Progenitor cell of endocrine pancreas (in vitro differentiated cells): ENCODE measurements at regions not wholly inside any gene's neighbourhood (a gene's known extent, or its start where the extent isn't known, plus 50 kb on each side); places are given as distances from the start of the nearest gene placed in this dataset.

Source experiments
- DNase-seq: peaks from one replicate; pipeline ENCODE4 v3.0.0; 2021; ENCODE audit warnings: low spot score; ENCODE audit not compliant: unreplicated experiment
- H3K27ac Mint-ChIP-seq: 2 replicates; pipeline ENCODE4 v1.8.0; 2021; ENCODE audit warnings: mild to moderate bottlenecking, moderate library complexity, mixed read lengths
- H3K27me3 Mint-ChIP-seq: 2 replicates; pipeline ENCODE4 v1.8.0; 2021; ENCODE audit warnings: mixed read lengths
- H3K36me3 Mint-ChIP-seq: 2 replicates; pipeline ENCODE4 v1.8.0; 2022; ENCODE audit warnings: mixed read lengths; ENCODE audit not compliant: insufficient read depth
- H3K4me1 Mint-ChIP-seq: 2 replicates; pipeline ENCODE4 v1.8.0; 2021; ENCODE audit warnings: low read depth, mixed read lengths
- H3K4me3 Mint-ChIP-seq: 2 replicates; pipeline ENCODE4 v1.8.0; 2021; ENCODE audit warnings: low read depth, mild to moderate bottlenecking, moderate library complexity, mixed read lengths
- H3K9me3 Mint-ChIP-seq: 2 replicates; pipeline ENCODE4 v1.8.0; 2021; ENCODE audit warnings: low read depth, mixed read lengths
- CTCF ChIP-seq: fragments of 200-600 bp; sonication (generic); IDR thresholded peaks from one replicate; pipeline ENCODE4 v1.5.0; 2021; ENCODE audit warnings: antibody characterized with exemption, mild to moderate bottlenecking; ENCODE audit not compliant: unreplicated experiment

DNA sequence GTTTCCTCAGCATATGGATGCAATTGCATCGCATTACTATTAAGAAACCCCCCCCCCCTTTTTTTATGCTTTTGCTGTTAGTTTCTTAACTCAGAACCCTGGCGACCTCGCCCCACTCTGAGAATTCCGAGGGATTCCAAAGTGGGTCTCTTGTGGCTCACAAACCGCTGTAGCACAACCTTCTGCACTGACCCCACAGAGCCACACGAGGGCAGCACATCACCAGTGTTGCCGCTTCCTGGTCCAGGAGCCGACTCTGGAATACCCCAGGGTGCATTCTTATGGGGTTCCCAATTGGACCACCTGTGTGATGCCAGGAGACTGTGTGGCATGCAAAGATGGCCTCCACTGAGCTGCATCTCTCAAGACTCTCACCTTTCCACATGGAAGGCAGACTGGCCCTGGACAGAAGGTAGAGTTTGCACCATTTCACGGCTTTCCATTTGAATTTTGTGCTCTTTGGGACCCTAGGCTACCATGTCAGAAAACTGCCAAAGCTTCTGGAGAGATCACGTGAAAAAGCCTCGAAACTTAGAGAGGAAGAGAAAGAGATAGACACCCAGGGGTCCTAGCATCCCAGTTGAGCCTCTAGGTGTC, 432.7 kb upstream of the ASIC2 start:
- DNase-seq: peak; percentile 51
- no peak overlapping the region for H3K4me3 Mint-ChIP-seq
- no peaks in the 10 kb centered on the region for H3K36me3 Mint-ChIP-seq
- no peaks in the 10 kb centered on the region for H3K9me3 Mint-ChIP-seq
- peak; percentile 81 for TF ChIP-seq CTCF
- H3K4me1 Mint-ChIP-seq: no peaks in the 10 kb centered on the region
- no peak overlapping the region for H3K27ac Mint-ChIP-seq
- peaks cover 40% of the 10 kb centered on the region for H3K27me3 Mint-ChIP-seq

DNA sequence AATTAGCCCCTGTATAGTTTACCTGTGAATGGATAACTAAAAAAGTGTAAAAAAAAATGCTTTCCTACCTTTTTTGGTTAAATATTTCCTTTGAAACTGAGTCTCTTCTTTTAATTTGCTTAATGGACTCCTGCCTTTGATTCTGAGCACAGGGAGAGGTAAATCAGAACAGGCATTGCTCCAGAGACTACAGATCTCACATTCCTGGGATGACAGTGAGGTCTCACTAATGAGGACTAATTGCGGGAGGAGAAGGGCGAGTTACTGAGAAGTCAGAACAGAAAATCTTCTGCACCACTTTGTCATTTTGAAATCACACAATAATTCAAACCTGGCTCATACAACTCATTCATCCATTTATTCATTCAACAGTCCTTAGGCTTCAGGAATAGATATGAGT, 437.0 kb upstream of the ASIC2 start:
- no peak for TF ChIP-seq CTCF
- no peak overlapping the region for H3K4me3 Mint-ChIP-seq
- no peaks in the 10 kb centered on the region for H3K36me3 Mint-ChIP-seq
- H3K9me3 Mint-ChIP-seq: no peaks in the 10 kb centered on the region
- no peaks in the 10 kb centered on the region for H3K4me1 Mint-ChIP-seq
- no peak for DNase-seq
- H3K27me3 Mint-ChIP-seq: peaks cover 38% of the 10 kb centered on the region
- H3K27ac Mint-ChIP-seq: no peak overlapping the region

DNA sequence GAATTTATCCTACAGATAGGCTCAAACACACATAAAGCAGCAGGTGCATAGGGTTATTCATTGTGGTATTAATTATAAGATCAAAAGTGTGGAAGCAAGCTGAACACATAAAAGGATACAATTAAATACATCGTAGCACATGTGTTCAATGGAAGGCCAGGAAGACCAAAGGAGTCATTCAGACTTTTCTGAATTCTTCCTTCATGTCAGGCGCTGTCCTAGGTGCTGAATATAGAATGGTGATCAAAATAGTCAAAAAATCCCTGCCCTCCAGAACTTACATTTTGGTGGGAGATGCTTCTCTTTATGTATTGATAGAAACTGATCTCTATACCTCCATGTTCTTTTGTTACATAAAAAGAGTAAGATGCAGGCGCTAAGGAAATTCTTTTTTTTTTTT, 439.0 kb upstream of the ASIC2 start:
- Mint-ChIP-seq H3K4me3 (no peak overlapping the region), H3K9me3 (no peaks in the 10 kb centered on the region), H3K36me3 (no peaks in the 10 kb centered on the region), H3K4me1 (no peaks in the 10 kb centered on the region), H3K27me3 (peaks cover 34% of the 10 kb centered on the region), H3K27ac (no peak overlapping the region)
- TF ChIP-seq CTCF: no peak
- no peak for DNase-seq

- Mint-ChIP-seq H3K4me1 (peaks cover under 1% of the 10 kb centered on the region), H3K4me3 (no peak overlapping the region), H3K27me3 (peaks cover 8% of the 10 kb centered on the region), H3K9me3 (no peaks in the 10 kb centered on the region), H3K36me3 (no peaks in the 10 kb centered on the region), H3K27ac (peak overlapping the region; percentile 48)
- no peak for DNase-seq
- TF ChIP-seq CTCF: no peak
Observed at GRCh38 chr17:33739714-33740113, 446.6 kb upstream of the ASIC2 start.

- no peak overlapping the region for H3K27ac Mint-ChIP-seq
- peaks cover 5% of the 10 kb centered on the region for H3K4me1 Mint-ChIP-seq
- DNase-seq: no peak
- H3K9me3 Mint-ChIP-seq: no peaks in the 10 kb centered on the region
- no peak for TF ChIP-seq CTCF
- H3K4me3 Mint-ChIP-seq: no peak overlapping the region
- no peaks in the 10 kb centered on the region for H3K36me3 Mint-ChIP-seq
- peaks cover 11% of the 10 kb centered on the region for H3K27me3 Mint-ChIP-seq
Observed at GRCh38 chr17:33745047-33745760, 452.1 kb upstream of the ASIC2 start.
